MCF 10A (cell line): ENCODE measurements at regions not wholly inside any gene's neighbourhood (a gene's known extent, or its start where the extent isn't known, plus 50 kb on each side); places are given as distances from the start of the nearest gene placed in this dataset.

Experiments
- BruUV-seq: library from RNA; stranded (reverse); fragments of 400-500 nt; replicated peaks from 2 replicates; lab custom pipeline; 2021; lab: Mats Ljungman, UMichigan
- CTCF ChIA-PET: fragments of 300-600 bp; sonication (Branson Sonifier 250); formaldehyde crosslinking; extraction: SDS; loops from one replicate; lab custom pipeline; 2021; ENCODE audit warnings: antibody characterized with exemption, inconsistent platforms; lab: Yijun Ruan, JAX
- POLR2A ChIA-PET: fragments of 300-600, 350-650 bp; sonication (Branson Sonifier 250); formaldehyde crosslinking; extraction: SDS; loops from one replicate; lab custom pipeline; 2020; ENCODE audit warnings: antibody characterized with exemption, inconsistent platforms; lab: Yijun Ruan, JAX
- DNase-seq: peaks from one replicate; pipeline ENCODE4 v3.0.0-alpha.2; 2018; ENCODE audit not compliant: unreplicated experiment
- H3K27ac Mint-ChIP-seq: one replicate; pipeline ENCODE4 v1.8.0; 2022; ENCODE audit warnings: mild to moderate bottlenecking, low read depth, mixed read lengths; ENCODE audit not compliant: unreplicated experiment
- H3K27me3 Mint-ChIP-seq: one replicate; pipeline ENCODE4 v1.8.0; 2022; ENCODE audit warnings: mixed read lengths; ENCODE audit not compliant: insufficient read depth, unreplicated experiment
- H3K36me3 Mint-ChIP-seq: one replicate; pipeline ENCODE4 v1.8.0; 2022; ENCODE audit warnings: mild to moderate bottlenecking, moderate library complexity, mixed read lengths; ENCODE audit not compliant: insufficient read depth, unreplicated experiment
- H3K4me1 Mint-ChIP-seq: one replicate; pipeline ENCODE4 v1.8.0; 2022; ENCODE audit warnings: mixed read lengths; ENCODE audit not compliant: insufficient read depth, unreplicated experiment
- H3K4me3 Mint-ChIP-seq: one replicate; pipeline ENCODE4 v1.8.0; 2022; ENCODE audit warnings: mild to moderate bottlenecking, moderate library complexity, mixed read lengths; ENCODE audit not compliant: unreplicated experiment
- H3K9me3 Mint-ChIP-seq: one replicate; pipeline ENCODE4 v1.8.0; 2022; ENCODE audit warnings: mixed read lengths; ENCODE audit not compliant: unreplicated experiment
- intact Hi-C: fragments of 100-400 bp; cut with micrococcal nuclease; formaldehyde crosslinking; loops from 2 replicates; pipeline ENCODE4 v1.14.1; 2022
- TF ChIP-seq, protein P1 (sequence below): fragments of 200-600 bp; IDR thresholded peaks from one replicate; pipeline ENCODE4 v1.8.0; 2022; ENCODE audit warnings: antibody characterized with exemption, mild to moderate bottlenecking; ENCODE audit not compliant: unreplicated experiment

DNA sequence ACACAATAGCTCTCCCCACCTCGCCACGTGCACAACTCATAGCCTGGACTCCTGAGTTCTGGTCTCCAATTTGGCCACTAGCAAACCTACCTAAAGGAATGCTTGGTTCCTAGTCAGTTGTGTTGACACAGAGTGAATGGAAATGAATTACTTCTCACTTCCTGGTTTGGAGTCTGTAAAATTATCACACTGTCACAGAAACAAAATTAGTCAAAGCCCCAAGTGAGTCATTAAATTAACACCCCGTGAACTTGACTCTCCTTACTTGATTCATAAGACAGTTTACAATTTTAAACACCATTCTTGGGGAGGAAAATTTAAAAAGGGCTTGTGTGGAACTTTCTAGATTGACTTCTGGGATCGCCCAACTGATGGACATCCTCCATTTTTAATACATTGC is 276.2 kb upstream of the CTNNB1 start:
- peaks cover 6% of the 10 kb centered on the region for H3K4me1 Mint-ChIP-seq
- no peak overlapping the region for H3K4me3 Mint-ChIP-seq
- no peak overlapping the region for H3K27ac Mint-ChIP-seq
- no peak for DNase-seq
- TF ChIP-seq, protein P1, sequence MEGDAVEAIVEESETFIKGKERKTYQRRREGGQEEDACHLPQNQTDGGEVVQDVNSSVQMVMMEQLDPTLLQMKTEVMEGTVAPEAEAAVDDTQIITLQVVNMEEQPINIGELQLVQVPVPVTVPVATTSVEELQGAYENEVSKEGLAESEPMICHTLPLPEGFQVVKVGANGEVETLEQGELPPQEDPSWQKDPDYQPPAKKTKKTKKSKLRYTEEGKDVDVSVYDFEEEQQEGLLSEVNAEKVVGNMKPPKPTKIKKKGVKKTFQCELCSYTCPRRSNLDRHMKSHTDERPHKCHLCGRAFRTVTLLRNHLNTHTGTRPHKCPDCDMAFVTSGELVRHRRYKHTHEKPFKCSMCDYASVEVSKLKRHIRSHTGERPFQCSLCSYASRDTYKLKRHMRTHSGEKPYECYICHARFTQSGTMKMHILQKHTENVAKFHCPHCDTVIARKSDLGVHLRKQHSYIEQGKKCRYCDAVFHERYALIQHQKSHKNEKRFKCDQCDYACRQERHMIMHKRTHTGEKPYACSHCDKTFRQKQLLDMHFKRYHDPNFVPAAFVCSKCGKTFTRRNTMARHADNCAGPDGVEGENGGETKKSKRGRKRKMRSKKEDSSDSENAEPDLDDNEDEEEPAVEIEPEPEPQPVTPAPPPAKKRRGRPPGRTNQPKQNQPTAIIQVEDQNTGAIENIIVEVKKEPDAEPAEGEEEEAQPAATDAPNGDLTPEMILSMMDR = no peak
- CTCF ChIA-PET = no interaction called here
- no peaks in the 10 kb centered on the region for H3K27me3 Mint-ChIP-seq
- no peaks in the 10 kb centered on the region for H3K36me3 Mint-ChIP-seq
- no TSS peak for BruUV-seq
- POLR2A ChIA-PET = no interaction called here
- peaks cover 6% of the 10 kb centered on the region for H3K9me3 Mint-ChIP-seq
- intact Hi-C loops = no loop called here

DNA sequence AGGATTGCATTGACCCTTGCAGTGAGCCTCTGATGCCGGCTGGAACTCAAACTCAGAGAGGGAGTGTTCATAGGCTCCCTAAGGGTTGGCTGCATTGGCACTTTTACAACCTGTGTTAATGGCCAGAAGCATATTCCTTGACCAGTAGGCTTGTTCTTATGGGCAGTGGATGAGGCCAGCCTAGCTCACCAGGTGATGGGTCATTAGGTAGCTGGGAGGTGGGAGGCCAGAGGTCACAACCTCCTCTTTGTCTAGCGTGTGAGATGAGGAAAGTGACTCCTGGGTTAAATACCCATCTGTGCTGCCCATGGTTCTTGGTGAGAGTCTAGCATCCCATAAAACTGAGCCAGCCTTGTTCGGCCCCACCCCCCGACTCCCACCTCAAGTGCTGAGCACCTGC is 275.7 kb upstream of the CTNNB1 start:
- ChIA-PET POLR2A (no interaction called here), CTCF (no interaction called here)
- H3K36me3 Mint-ChIP-seq = no peaks in the 10 kb centered on the region
- H3K27me3 Mint-ChIP-seq = no peaks in the 10 kb centered on the region
- H3K27ac Mint-ChIP-seq = no peak overlapping the region
- no peak overlapping the region for H3K4me3 Mint-ChIP-seq
- H3K9me3 Mint-ChIP-seq = peaks cover 6% of the 10 kb centered on the region
- peaks cover 6% of the 10 kb centered on the region for H3K4me1 Mint-ChIP-seq
- DNase-seq = no peak
- TF ChIP-seq, protein P1 = no peak
- BruUV-seq = no TSS peak
- intact Hi-C loops = no loop called here

GRCh38 chr3:40924559-40925141 is 274.7 kb upstream of the CTNNB1 start:
- BruUV-seq = no TSS peak
- no peaks in the 10 kb centered on the region for H3K27me3 Mint-ChIP-seq
- no peaks in the 10 kb centered on the region for H3K36me3 Mint-ChIP-seq
- peaks cover 10% of the 10 kb centered on the region for H3K4me1 Mint-ChIP-seq
- H3K27ac Mint-ChIP-seq = no peak overlapping the region
- ChIA-PET CTCF (no interaction called here), POLR2A (no interaction called here)
- no peak overlapping the region for H3K4me3 Mint-ChIP-seq
- TF ChIP-seq, protein P1 = no peak
- intact Hi-C loops = no loop called here
- DNase-seq = no peak
- H3K9me3 Mint-ChIP-seq = peaks cover 6% of the 10 kb centered on the region

- ChIA-PET POLR2A (no interaction called here), CTCF (no interaction called here)
- Mint-ChIP-seq H3K9me3 (peaks cover 6% of the 10 kb centered on the region), H3K4me1 (peaks cover 10% of the 10 kb centered on the region), H3K36me3 (no peaks in the 10 kb centered on the region), H3K4me3 (no peak overlapping the region), H3K27ac (no peak overlapping the region), H3K27me3 (no peaks in the 10 kb centered on the region)
- TF ChIP-seq, protein P1 = no peak
- no TSS peak for BruUV-seq
- intact Hi-C loops = no loop called here
- no peak for DNase-seq
Observed at GRCh38 chr3:40925231-40925630, 274.1 kb upstream of the CTNNB1 start.
